GM13976 (cell line): ENCODE measurements at regions not wholly inside any gene's neighbourhood (a gene's known extent, or its start where the extent isn't known, plus 50 kb on each side); places are given as distances from the start of the nearest gene placed in this dataset.

Experiments
- DNase-seq: peaks from one replicate; pipeline ENCODE4 v3.0.0; 2012; ENCODE audit warnings: low spot score
- CTCF ChIP-seq: IDR thresholded peaks from 2 replicates; pipeline ENCODE4 v1.5.1; 2012; ENCODE audit warnings: borderline replicate concordance, mild to moderate bottlenecking; ENCODE audit not compliant: insufficient read depth; ENCODE audit errors: extremely low read depth, missing control alignments, control extremely low read depth
- in situ Hi-C: fragments of 300-500 bp; cut with MboI; formaldehyde crosslinking; loops from one replicate; pipeline ENCODE4 v1.12.0; 2022; ENCODE audit warnings: low sequenced_read_pairs, mixed read lengths, inconsistent platforms; ENCODE audit not compliant: unreplicated experiment

GRCh38 chr1:61520401-61520800 is 204.5 kb downstream of the TM2D1 start:
- TF ChIP-seq CTCF, result no peak
- in situ Hi-C loops, result no loop called here
- DNase-seq, result no peak

GRCh38 chr1:61519631-61520030 is 205.3 kb downstream of the TM2D1 start:
- no peak for DNase-seq
- TF ChIP-seq CTCF, result no peak
- in situ Hi-C loops, result no loop called here

- DNase-seq, result no peak
These were observed 206.1 kb downstream of the TM2D1 start for GRCh38 chr1:61518670-61519400.

GRCh38 chr1:61517345-61517744 is 207.6 kb downstream of the TM2D1 start:
- TF ChIP-seq CTCF, result no peak
- in situ Hi-C loops, result no loop called here
- DNase-seq, result no peak

More at GRCh38 chr1:61518670-61519400, 206.1 kb downstream of the TM2D1 start:
- no peak for TF ChIP-seq CTCF
- in situ Hi-C loops, result no loop called here

GRCh38 chr1:61515096-61515495 is 209.8 kb downstream of the TM2D1 start:
- no peak for TF ChIP-seq CTCF
- in situ Hi-C loops, result no loop called here
- no peak for DNase-seq
